Aorta (tissue), 5 donors: ENCODE measurements at regions not wholly inside any gene's neighbourhood (a gene's known extent, or its start where the extent isn't known, plus 50 kb on each side); places are given as distances from the start of the nearest gene placed in this dataset.

Source experiments
- ATAC-seq: fragments of 200-7000 bp; cut with Tn5 transposase; one replicate; pipeline ENCODE4 v1.9.1; 2022; ENCODE audit warnings: moderate library complexity; ENCODE audit not compliant: low FRiP score
- DNase-seq, 2 donors: peaks; one replicate each; pipeline ENCODE4 v3.0.0-alpha.2; 2020
- H3K27ac ChIP-seq, 2 donors: one replicate each; pipeline ENCODE4 v1.5.1; 2013; ENCODE audit warnings: low read length in 2 of 2, mild to moderate bottlenecking in 2 of 2, moderate library complexity in 2 of 2, control low read depth in 1 of 2, inconsistent platforms in 1 of 2, low read depth in 1 of 2
- H3K27me3 ChIP-seq, 2 donors: one replicate each; pipeline ENCODE4 v1.6.1; 2013; ENCODE audit warnings: control low read depth in 1 of 2, low read length in 1 of 2, mild to moderate bottlenecking in 1 of 2, moderate library complexity in 1 of 2; ENCODE audit not compliant: insufficient read depth in 2 of 2, control insufficient read depth in 1 of 2
- H3K36me3 ChIP-seq, 2 donors: one replicate each; pipeline ENCODE4 v1.6.1; 2013; ENCODE audit warnings: control low read depth in 1 of 2, low read length in 1 of 2, mild to moderate bottlenecking in 1 of 2; ENCODE audit not compliant: insufficient read depth in 2 of 2, control insufficient read depth in 1 of 2
- H3K4me1 ChIP-seq, 2 donors: one replicate each; pipeline ENCODE4 v1.6.1; 2013; ENCODE audit warnings: low read length in 2 of 2, control low read depth in 1 of 2, mild to moderate bottlenecking in 1 of 2, moderate library complexity in 1 of 2; ENCODE audit not compliant: insufficient read depth in 2 of 2, control insufficient read depth in 1 of 2
- H3K4me3 ChIP-seq, 2 donors: one replicate each; pipeline ENCODE4 v1.5.1; 2013; ENCODE audit warnings: low read length in 2 of 2, control low read depth in 1 of 2, mild to moderate bottlenecking in 1 of 2
- H3K9me3 ChIP-seq: one replicate; pipeline ENCODE4 v1.6.1; 2013; ENCODE audit warnings: mild to moderate bottlenecking, low read length; ENCODE audit not compliant: control insufficient read depth
- WGBS, 2 donors: extraction: QIAGEN DNeasy Blood & Tissue Kit; methylation state at CpG; one replicate each; pipeline ENCODE4 v1.1.7; 2013; 5-methylcytosine and 5-hydroxymethylcytosine counted together
- intact Hi-C, 2 donors: fragments of 100-400 bp; cut with DNase I; formaldehyde crosslinking; loops; one replicate each; pipeline versions ENCODE4 v1.14.2 to v1.15.0; 2022
- donor health status: healthy with polysubstance abuse.
- donor health status: Bipolar disorder and iron deficiency.
- donor health status: DM: no; HTN: no; CAD: no.
- donor health status: DM: no; HTN: no; CAD: no.
- donor health status: DM: yes; HTN: yes; CAD: no.

- Histone ChIP-seq H3K4me1 (no peaks in the 10 kb centered on the region), H3K27ac (no peak overlapping the region), H3K27me3 (no peaks in the 10 kb centered on the region), H3K4me3 (no peak overlapping the region), H3K36me3 (no peaks in the 10 kb centered on the region), H3K9me3 (no peaks in the 10 kb centered on the region)
- no peak for DNase-seq
- no peak for ATAC-seq
- intact Hi-C loops, result no loop called here
Measured at GRCh38 chr15:37870711-37871110, 63.7 kb upstream of the TMCO5A start.

GRCh38 chr15:37872661-37873060, 61.8 kb upstream of the TMCO5A start:
- H3K4me3 ChIP-seq, result no peak overlapping the region

DNA sequence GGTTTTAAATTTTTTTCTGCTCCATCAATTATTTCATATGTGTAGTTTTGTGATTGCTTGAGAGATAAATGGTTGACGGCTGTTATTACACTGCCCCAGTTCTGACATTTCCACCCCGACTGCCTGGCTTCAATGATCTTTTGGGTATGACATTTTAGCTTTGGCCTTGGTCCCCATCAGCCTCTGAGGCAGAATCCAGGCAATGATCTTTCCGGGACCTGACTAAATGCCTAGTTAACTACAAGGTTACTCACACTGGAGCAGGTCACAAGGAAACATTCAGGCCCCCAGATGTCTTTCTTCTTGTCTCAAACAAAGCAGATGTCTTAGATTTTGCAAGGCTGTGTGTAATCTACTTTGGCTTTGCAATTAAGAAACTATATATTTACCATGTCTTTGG, 61.1 kb upstream of the TMCO5A start:
- WGBS, 2 donors, result 82 to 87% methylated on average over 3 of the region's 3 CpGs
- Histone ChIP-seq H3K27me3 (no peaks in the 10 kb centered on the region), H3K36me3 (no peaks in the 10 kb centered on the region)

More at GRCh38 chr15:37872661-37873060, 61.8 kb upstream of the TMCO5A start:
- Histone ChIP-seq H3K27me3 (no peaks in the 10 kb centered on the region), H3K4me1 (no peaks in the 10 kb centered on the region), H3K27ac (no peak overlapping the region), H3K36me3 (no peaks in the 10 kb centered on the region), H3K9me3 (no peaks in the 10 kb centered on the region)
- intact Hi-C loops, result no loop called here
- WGBS, 2 donors, result 68 to 71% methylated on average over 9 of the region's 9 CpGs
- DNase-seq (no peak), ATAC-seq (no peak)

DNA sequence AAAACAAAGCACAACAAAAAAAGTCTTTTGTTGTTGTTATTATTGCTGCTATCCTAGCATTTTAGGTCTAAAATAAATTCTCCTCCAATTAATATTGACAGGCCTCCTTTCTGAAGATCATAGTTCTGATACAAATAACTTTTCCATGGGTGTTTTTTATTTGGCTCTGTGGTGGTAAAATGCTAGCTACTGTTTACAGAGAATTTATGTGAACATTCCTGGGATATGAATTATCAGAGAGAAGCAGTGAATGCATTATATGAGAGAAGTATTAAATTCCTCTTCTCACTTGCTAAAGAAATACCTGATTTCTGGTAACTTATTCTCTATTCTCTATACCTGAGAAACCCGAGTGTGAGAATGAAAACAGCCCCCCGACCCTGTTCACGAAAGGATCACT, 57.5 kb upstream of the TMCO5A start:
- Histone ChIP-seq H3K9me3 (no peaks in the 10 kb centered on the region), H3K4me3 (no peak overlapping the region), H3K27ac (no peak overlapping the region), H3K27me3 (no peaks in the 10 kb centered on the region), H3K36me3 (no peaks in the 10 kb centered on the region), H3K4me1 (peaks cover 3 to 4% of the 10 kb centered on the region in 2 donors)
- 91 to 93% methylated on average over 3 of the region's 3 CpGs for WGBS, 2 donors
- DNase-seq (no peak), ATAC-seq (no peak)
- intact Hi-C loops, result no loop called here

More for the DNA sequence above, 61.1 kb upstream of the TMCO5A start:
- intact Hi-C loops, result no loop called here
- ATAC-seq, result no peak
- no peak overlapping the region for H3K4me3 ChIP-seq
- H3K27ac ChIP-seq, result no peak overlapping the region
- H3K4me1 ChIP-seq, result peaks cover under 1 to 4% of the 10 kb centered on the region in 2 donors
- DNase-seq, result no peak
- H3K9me3 ChIP-seq, result no peaks in the 10 kb centered on the region

GRCh38 chr15:37877851-37878741, 56.3 kb upstream of the TMCO5A start:
- no peaks in the 10 kb centered on the region for H3K36me3 ChIP-seq
- H3K27me3 ChIP-seq, result no peaks in the 10 kb centered on the region
- no peaks in the 10 kb centered on the region for H3K9me3 ChIP-seq
- no peak for ATAC-seq
- no peak overlapping the region for H3K27ac ChIP-seq
- peaks cover 3 to 4% of the 10 kb centered on the region in 2 donors for H3K4me1 ChIP-seq
- H3K4me3 ChIP-seq, result no peak overlapping the region
- intact Hi-C loops, result no loop called here
- 35 to 41% methylated on average over 7 of the region's 7 CpGs for WGBS, 2 donors
- DNase-seq, result no peak

GRCh38 chr15:37880009-37880834, 54.2 kb upstream of the TMCO5A start:
- H3K4me1 ChIP-seq, result peaks cover 4 to 7% of the 10 kb centered on the region in 2 donors
- no peaks in the 10 kb centered on the region for H3K36me3 ChIP-seq
- no peak overlapping the region for H3K4me3 ChIP-seq
- 16 to 20% methylated on average over 12 of the region's 12 CpGs for WGBS, 2 donors
- no peaks in the 10 kb centered on the region for H3K27me3 ChIP-seq
- intact Hi-C loops, result loop anchor here (10.0 kb wide), 4 partner anchors 735 to 995 kb away; no protein-coding TSS in a partner anchor
- no peak overlapping the region for H3K27ac ChIP-seq
- ATAC-seq (no peak), DNase-seq (no peak)
- no peaks in the 10 kb centered on the region for H3K9me3 ChIP-seq

DNA sequence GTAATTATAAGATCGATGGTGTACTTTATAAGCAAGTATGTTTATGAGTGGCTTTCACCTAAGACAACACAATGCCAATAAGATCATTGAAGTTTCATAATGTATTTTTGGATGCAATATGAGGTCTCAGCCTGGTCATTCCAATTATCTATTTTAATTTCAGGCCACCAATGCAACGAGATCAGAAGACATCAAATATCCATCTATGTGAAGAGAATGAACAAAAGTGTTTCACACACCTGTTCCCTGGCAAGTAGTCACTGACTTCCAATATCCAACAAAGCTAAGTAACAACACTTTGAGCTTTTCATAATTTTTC, 53.6 kb upstream of the TMCO5A start:
- H3K4me3 ChIP-seq, result no peak overlapping the region
- ATAC-seq, result no peak
- 37 to 48% methylated on average over 2 of the region's 2 CpGs for WGBS, 2 donors
- H3K27ac ChIP-seq, result no peak overlapping the region
- no peaks in the 10 kb centered on the region for H3K9me3 ChIP-seq
- H3K36me3 ChIP-seq, result no peaks in the 10 kb centered on the region
- DNase-seq, result no peak
- intact Hi-C loops, result loop anchor here (10.0 kb wide), 4 partner anchors 736 to 996 kb away; no protein-coding TSS in a partner anchor
- H3K4me1 ChIP-seq, result peaks cover 4 to 8% of the 10 kb centered on the region in 2 donors
- H3K27me3 ChIP-seq, result no peaks in the 10 kb centered on the region

GRCh38 chr15:37881237-37882013, 53.0 kb upstream of the TMCO5A start:
- Histone ChIP-seq H3K4me3 (no peak overlapping the region), H3K4me1 (peaks cover 4 to 8% of the 10 kb centered on the region in 2 donors), H3K27me3 (no peaks in the 10 kb centered on the region), H3K27ac (no peak overlapping the region), H3K9me3 (no peaks in the 10 kb centered on the region), H3K36me3 (no peaks in the 10 kb centered on the region)
- no peak for ATAC-seq
- intact Hi-C loops, result loop anchor here (10.0 kb wide), 4 partner anchors 737 to 997 kb away; no protein-coding TSS in a partner anchor
- no peak for DNase-seq
- WGBS, 2 donors, result 89 to 92% methylated on average over 8 of the region's 8 CpGs
